SH-SY5Y (cell line): ENCODE measurements at regions not wholly inside any gene's neighbourhood (a gene's known extent, or its start where the extent isn't known, plus 50 kb on each side); places are given as distances from the start of the nearest gene placed in this dataset.

Source experiments
- GATA2 ChIP-seq: IDR thresholded peaks from 2 replicates; pipeline ENCODE4 v1.6.1; 2011; ENCODE audit warnings: mild to moderate bottlenecking, low read depth, low read length
- GATA3 ChIP-seq: IDR thresholded peaks from 2 replicates; pipeline ENCODE4 v1.6.1; 2011; ENCODE audit warnings: low read depth, mild to moderate bottlenecking, low read length, moderate library complexity

- TF ChIP-seq GATA2 (no peak), GATA3 (no peak)
Measured at GRCh38 chr2:111243295-111243694, 122.6 kb downstream of the BCL2L11 start.

- no peak for TF ChIP-seq GATA3
- TF ChIP-seq GATA2: no peak
Measured at GRCh38 chr2:111244864-111245263, 124.2 kb downstream of the BCL2L11 start.

GRCh38 chr2:111246620-111247061, 125.9 kb downstream of the BCL2L11 start:
- TF ChIP-seq GATA2: no peak
- TF ChIP-seq GATA3: no peak

GRCh38 chr2:111247491-111247890, 126.8 kb downstream of the BCL2L11 start:
- TF ChIP-seq GATA3: no peak
- no peak for TF ChIP-seq GATA2

GRCh38 chr2:111249806-111250205, 129.1 kb downstream of the BCL2L11 start:
- TF ChIP-seq GATA2 (no peak), GATA3 (no peak)

GRCh38 chr2:111250448-111251030, 129.8 kb downstream of the BCL2L11 start:
- TF ChIP-seq GATA2 (no peak), GATA3 (no peak)

- TF ChIP-seq GATA3 (no peak), GATA2 (no peak)
Measured at GRCh38 chr2:111251711-111252110, 131.0 kb downstream of the BCL2L11 start.

- TF ChIP-seq GATA3 (no peak), GATA2 (no peak)
Measured at GRCh38 chr2:111252436-111252835, 131.7 kb downstream of the BCL2L11 start.

GRCh38 chr2:111267038-111267437, 146.3 kb downstream of the BCL2L11 start:
- peak; percentile 21; the same call in 1 of the 2 replicates for TF ChIP-seq GATA2

- TF ChIP-seq GATA2: peak; percentile 74
- TF ChIP-seq GATA3: peak; percentile 43; the same call in 1 of the 2 replicates
Measured at GRCh38 chr2:111512378-111512777, 371.6 kb downstream of the ANAPC1 start.

GRCh38 chr2:111519071-111519470, 364.9 kb downstream of the ANAPC1 start:
- TF ChIP-seq GATA3: no peak
- no peak for TF ChIP-seq GATA2

GRCh38 chr2:111522231-111522768, 361.7 kb downstream of the ANAPC1 start:
- TF ChIP-seq GATA3 (no peak), GATA2 (no peak)

GRCh38 chr2:111523009-111523408, 361.0 kb downstream of the ANAPC1 start:
- TF ChIP-seq GATA3 (no peak), GATA2 (no peak)

- TF ChIP-seq GATA3 (no peak), GATA2 (no peak)
Measured at GRCh38 chr2:111534910-111535352, 349.1 kb downstream of the ANAPC1 start.

- TF ChIP-seq GATA3 (no peak), GATA2 (no peak)
Measured at GRCh38 chr2:111535404-111535803, 348.6 kb downstream of the ANAPC1 start.
